GM19468 (cell line): ENCODE measurements at regions not wholly inside any gene's neighbourhood (a gene's known extent, or its start where the extent isn't known, plus 50 kb on each side); places are given as distances from the start of the nearest gene placed in this dataset.
"Not testable (repeated sequence)": the region's sequence is repeated elsewhere in the genome, so short reads cannot be mapped to it uniquely, and the experiment has no call there.

ENCODE experiments used
- ATAC-seq: cut with Tn5 transposase; IDR thresholded peaks from one replicate; pipeline ENCODE4 v1.9.1; 2021; ENCODE audit warnings: mild to moderate bottlenecking, moderate library complexity, moderate number of reproducible peaks; ENCODE audit not compliant: unreplicated experiment; ENCODE audit errors: extremely low read depth

DNA sequence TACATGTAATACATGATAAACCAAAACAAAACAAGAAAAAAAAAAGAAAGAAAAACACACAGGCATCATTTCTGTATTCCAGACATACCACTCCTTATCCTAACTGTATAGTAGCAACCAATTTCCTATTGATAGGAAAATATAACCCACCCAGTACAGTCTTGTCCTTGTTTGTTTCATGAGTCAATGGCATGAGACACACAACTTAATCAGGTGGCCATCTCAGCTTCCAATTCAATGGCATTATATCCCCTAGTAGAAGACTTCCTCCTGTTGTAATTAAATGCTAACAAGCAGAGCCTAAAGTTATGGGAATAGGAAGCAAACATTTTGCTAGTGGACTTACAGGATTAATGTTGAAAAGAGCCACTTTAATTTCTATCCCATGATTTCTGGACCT lies 121.0 kb upstream of the NOL4 start:
- no peak for ATAC-seq

DNA sequence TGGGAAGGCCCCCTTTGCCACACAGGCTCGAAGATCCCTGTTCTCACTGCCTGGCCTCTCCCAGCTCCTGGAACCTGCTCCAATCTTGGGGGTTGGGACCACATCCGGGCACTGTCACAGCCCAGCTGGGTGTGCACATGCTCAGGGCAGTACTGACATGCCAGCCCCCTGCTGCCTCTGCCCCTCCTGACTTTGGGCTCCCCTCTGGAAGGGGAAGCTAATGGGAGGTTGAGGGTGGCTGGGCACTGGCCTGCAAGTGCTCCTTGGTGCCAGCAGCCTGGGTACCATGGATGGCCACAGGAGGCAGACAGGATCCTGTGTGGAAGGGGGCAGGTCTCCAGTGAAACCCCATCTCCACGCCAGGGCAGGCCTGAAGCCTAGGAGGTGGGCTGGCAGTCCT lies 126.1 kb upstream of the NOL4 start:
- ATAC-seq: no peak

DNA sequence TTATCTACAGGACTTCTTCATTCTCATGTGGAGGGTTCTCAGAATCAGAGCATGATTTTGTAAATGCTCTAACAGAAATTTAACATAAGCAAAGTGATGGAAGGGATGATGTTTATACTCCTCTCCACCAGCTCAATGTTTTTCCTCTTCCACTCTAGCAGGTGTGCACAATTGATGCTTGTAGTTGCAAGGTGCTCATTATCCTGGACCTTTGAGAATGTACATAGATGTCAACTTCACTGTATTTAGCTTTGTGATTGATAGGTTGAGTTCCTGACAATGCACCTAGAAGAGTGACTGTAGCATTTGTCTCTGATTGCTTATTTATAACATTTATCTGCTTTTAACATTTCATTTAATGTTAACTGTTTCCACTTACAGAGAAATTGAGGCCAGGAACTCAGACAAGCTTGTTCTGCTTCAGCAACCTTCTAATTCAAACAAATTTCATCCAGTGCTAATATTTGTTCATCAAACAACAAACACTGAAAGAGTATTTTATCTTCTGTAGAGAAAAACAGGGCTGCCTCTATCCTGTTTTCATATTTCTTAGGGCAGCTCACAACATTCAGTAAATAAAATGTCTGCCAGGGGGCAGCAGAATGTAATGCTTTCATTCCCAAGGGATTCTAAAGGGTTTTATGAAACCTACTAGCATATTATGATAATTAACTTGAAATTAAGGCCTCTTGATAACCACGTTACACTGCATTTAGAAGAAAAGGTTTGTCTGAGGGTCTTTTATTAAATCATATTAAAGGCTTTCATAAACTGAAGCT lies 127.9 kb upstream of the NOL4 start:
- ATAC-seq: no peak

DNA sequence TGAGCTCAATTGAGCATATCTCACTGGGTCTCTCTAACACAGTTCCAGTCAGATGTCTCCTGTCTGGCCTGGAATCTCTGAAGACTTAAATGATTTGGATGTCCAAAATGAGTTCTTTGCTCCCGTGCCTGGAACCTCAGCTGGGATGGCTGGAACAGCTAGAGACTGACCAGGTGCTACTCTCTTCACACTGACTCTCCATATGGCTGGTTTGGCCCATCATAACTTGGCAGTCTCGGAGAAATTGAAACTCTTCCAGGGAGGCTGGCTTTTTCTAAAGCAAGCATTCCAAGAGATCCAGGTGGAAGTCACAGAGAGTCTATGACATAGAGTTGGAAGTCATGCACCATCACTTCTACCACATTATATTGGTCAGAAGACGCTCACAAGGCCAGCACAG lies 129.6 kb upstream of the NOL4 start:
- ATAC-seq: no peak

- no peak for ATAC-seq
Observed at GRCh38 chr18:34357944-34358580, 133.3 kb upstream of the NOL4 start.

GRCh38 chr18:34358923-34359322 lies 134.2 kb upstream of the NOL4 start:
- ATAC-seq: peak; percentile 68

- ATAC-seq: no peak
Observed at GRCh38 chr18:34364699-34365098, 140.0 kb upstream of the NOL4 start.

DNA sequence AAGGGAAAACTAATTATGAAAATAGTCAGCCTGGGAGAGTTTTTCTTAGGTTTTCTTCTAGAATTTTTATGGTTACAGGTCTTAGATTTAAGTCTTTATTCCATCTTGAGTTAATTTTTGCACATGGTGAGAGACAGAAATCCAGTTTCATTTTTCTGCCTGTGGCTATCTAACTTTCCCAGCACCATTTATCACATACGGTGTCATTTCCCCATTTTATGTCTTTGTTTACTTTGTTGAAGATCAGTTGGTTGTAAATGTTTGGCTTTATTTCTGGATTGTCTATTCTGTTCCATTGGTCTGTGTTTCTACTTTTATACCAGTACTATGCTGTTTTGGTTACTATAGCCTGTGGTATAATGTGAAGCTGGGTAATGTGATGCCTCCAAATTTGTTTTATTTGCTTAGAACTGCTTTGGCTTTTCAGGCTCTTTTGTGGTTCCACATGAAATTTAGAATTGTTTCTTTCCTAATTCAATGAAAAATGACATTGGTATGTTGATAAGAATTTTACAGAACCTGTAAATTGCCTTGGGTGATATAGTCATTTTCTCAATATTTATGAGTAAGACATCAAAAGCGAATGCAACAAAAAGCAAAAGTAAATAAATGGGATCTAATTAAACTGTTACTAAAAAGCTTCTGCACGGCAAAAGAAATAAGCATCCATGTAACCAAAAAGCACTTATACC lies 146.1 kb upstream of the NOL4 start:
- ATAC-seq: no peak

DNA sequence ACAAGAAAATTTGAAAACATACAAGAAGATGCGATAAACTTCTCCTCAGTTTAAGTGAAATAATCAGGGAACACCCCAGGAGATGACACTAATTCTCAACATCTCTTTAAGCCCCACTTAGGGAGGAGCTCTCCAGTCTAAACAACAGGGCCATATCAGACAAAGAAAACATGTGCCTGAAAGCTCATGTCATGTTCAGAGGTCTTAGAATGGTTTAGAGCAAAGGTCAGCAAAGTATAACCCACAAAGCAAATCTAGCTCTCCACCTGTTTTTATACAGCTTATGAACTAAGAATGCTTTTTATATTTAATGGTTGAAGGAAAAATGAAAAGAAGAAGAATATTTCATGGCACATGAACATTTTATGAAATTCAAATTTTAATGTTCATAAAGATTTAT lies 155.6 kb upstream of the NOL4 start:
- ATAC-seq: no peak

DNA sequence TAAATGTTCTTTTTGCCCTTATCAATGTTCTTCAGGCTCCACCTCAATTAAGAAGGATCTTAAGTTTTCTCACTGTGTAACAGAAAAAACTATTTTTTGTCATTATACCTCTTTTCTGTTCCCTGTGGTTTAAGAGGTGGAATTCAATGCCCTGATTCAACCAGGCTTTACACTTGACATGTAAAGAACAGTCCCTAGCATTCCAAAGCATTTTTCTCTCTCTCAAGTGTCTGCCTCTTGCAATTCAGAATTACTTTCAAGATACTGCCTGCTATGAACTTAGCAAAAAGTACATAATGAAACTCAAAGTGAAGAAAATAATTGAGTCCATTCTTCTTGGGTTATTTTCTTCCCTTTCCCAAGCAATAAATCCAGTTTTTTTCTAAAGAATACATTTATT lies 160.6 kb upstream of the NOL4 start:
- ATAC-seq: no peak

- no peak for ATAC-seq
Observed at GRCh38 chr18:34386803-34387202, 162.1 kb upstream of the NOL4 start.

- no peak for ATAC-seq
Observed at GRCh38 chr18:34397286-34397896, 172.7 kb upstream of the NOL4 start.

- no peak for ATAC-seq
Observed at GRCh38 chr18:34399892-34400291, 175.2 kb upstream of the NOL4 start.

GRCh38 chr18:34400834-34401233 lies 176.1 kb upstream of the NOL4 start:
- ATAC-seq: no peak

- ATAC-seq: no peak
Observed at GRCh38 chr18:34401775-34402174, 177.1 kb upstream of the NOL4 start.

DNA sequence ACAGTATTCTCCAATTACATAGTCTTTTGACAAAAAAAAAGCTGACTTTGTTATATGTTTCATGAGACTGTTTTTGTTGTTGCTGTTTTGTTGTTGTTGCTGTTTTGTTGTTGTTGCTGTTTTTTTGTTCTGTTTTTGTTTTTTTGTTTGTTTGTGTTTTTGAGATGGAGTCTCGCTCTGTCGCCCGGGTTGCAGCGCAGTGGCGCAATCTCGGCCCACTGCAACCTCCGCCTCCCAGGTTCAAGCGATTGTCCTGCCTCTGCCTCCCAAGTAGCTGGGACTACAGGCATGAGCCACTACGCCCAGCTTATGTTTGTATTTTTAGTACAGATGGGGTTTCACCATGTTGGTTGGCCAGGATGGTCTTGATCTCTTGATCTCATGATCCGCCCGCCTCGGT lies 182.8 kb upstream of the NOL4 start:
- not testable (repeated sequence) for ATAC-seq

- no peak for ATAC-seq
Observed at GRCh38 chr18:34411952-34412351, 187.2 kb upstream of the NOL4 start.

GRCh38 chr18:34431042-34431441 lies 206.3 kb upstream of the NOL4 start:
- ATAC-seq: no peak

- no peak for ATAC-seq
Observed at GRCh38 chr18:34444622-34445021, 219.9 kb upstream of the NOL4 start.

DNA sequence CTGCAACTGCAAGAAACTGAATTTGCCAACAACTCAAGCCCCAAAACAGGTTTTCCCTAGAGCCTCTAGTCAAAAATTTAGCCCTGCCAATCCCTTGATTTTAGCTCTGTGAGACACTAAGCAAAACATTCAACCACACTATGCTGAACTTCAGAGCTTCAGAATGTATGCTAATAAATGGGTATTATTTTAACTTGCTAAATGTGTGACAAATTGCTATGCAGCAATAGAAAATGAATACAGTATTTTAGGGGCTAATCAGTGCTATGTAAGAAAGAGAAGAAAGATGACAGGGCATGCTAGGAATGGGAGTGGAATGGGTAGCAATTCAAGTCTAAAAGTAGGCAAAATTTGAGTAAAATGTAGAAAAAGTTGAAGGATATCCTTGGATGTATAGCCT lies 223.9 kb upstream of the NOL4 start:
- ATAC-seq: no peak

DNA sequence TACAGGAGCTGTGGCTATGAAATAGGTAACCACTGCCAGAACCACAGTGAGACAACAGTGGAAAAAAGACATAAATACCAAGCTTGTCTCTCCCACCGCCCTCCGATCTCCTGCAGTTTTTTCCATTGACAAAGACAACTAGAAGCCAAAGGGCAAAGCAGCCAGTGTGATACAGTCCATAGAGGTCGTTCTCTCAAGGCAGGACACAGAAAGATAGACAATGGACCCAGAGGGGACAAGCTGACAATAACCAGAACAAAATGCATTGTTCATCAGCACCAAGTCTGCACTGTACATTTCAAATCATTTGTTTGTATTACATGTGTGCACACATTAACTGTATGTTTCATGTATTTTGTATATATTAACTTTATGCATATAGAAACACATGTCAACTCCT lies 233.0 kb upstream of the NOL4 start:
- no peak for ATAC-seq
